ENCODE measurements at regions not wholly inside any gene's neighbourhood (a gene's known extent, or its start where the extent isn't known, plus 50 kb on each side); places are given as distances from the start of the nearest gene placed in this dataset.

DNA sequence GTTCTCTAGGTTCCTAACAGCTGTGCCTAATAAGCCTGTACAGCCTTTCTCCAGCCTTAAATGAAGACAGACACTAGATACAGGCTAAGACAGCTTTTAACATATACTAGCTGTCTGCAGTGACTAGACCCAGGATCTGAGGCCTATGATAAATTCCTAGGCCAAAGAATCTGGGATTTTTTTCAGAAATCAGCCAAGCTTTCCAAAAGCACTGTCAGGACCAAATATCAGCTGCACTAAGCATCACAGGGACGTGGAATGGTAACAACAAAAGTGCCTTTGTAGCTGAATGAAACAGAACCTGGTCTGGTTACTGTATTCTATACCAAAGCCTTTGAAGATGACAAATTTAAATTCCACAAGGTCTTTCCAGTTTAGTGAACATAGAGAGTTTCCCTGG is 77.9 kb upstream of the DOCK9 start:
- no peak for DNase-seq

DNA sequence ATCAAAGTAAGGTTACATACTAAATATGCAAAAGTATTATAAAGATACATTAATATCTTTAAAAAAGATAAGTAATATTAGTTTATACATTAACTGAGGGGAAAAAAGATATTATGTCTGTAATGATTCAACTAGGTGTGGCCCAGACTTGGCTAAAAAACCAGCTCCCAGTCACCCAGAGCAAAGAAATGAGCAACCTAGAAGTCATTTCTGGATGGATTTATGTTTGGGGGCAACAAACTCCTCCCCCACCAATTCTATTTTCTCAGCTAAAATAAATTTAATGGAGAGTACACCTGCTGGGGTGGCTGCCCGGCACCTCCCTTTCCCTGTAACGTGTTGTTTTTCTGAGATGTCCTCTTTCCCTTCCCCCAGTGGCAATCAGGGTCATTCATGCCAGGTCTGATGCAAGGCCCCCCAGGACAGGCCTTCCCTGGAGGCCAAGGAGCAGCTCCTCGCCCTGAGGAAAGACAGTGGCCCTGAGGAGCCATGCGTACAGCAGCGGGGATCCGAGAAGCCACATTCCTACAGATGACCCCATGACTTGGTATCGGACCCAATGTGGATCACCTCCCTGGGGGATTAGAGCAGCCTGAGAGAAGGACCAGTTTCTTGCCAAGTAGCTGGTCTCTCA is 78.6 kb upstream of the DOCK9 start:
- no peak for DNase-seq

GRCh38 chr13:99057310-99057975 is 79.6 kb upstream of the DOCK9 start:
- DNase-seq, result no peak

- no peak for DNase-seq
Observed at GRCh38 chr13:99058527-99059495, 80.9 kb upstream of the DOCK9 start.

GRCh38 chr13:99059498-99060075 is 81.7 kb upstream of the DOCK9 start:
- no peak for DNase-seq

- DNase-seq, result no peak
Observed at GRCh38 chr13:99061411-99061810, 83.5 kb upstream of the DOCK9 start.

DNA sequence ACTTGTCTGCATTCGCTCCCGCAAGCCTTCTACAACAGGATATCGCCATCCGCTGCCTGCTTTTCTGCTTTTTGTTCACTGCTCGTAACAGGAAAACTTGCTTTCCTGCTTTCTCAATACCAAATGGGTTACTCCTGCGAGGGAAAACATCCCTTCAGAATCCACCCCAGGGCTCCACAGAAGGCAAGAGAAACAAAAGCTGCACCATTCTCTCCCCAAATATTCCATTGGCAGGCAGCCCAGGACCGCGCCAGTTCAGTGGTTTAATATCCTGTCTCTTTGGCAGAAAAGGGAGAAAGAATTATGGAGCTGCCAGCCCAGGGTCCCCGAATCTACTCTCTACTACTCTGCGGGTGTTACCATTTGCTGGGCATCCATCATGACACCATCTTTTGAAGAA is 84.7 kb upstream of the DOCK9 start:
- no peak for DNase-seq

GRCh38 chr13:99063178-99063577 is 85.3 kb upstream of the DOCK9 start:
- DNase-seq, result no peak

DNA sequence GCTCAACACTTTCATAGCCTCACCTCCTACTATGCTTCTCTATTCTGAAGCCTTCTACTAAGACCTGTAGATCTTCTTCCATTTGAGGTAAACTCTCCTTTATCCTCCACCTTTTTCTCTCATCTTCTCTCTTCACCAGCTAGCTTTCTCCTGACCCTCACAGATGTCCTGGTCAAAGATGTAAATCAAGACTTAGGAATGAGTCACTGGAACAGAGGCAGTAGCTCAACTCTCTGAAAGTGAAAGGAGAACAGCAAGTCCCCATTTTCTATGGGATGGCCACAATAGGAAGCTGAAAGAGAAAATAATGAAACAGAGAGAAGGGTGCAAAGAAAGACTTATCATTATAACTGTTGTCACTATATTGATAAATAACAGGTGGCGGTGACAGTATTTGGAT is 86.1 kb upstream of the DOCK9 start:
- DNase-seq, result no peak

- DNase-seq, result no peak
Observed at GRCh38 chr13:99064624-99065234, 86.9 kb upstream of the DOCK9 start.

- no peak for DNase-seq
Observed at GRCh38 chr13:99065235-99066015, 87.6 kb upstream of the DOCK9 start.

DNA sequence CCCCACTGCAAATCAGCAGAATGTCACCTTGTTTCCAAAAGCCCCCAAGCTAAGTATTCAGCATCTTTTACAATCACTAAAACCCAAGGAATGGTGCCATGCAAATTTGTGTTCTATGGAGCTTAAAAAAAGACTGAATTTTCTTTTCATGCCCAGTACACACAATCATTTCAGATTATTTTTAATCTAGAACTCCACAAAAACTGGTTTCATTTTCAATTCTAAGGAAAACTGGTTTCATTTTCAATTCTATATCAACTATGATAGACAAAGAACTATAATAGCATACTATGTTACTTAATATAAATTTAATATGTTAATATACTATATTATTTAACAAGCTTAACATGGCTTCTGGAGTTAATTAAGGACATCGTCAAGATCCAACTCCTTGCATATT is 88.4 kb upstream of the DOCK9 start:
- DNase-seq, result no peak

DNA sequence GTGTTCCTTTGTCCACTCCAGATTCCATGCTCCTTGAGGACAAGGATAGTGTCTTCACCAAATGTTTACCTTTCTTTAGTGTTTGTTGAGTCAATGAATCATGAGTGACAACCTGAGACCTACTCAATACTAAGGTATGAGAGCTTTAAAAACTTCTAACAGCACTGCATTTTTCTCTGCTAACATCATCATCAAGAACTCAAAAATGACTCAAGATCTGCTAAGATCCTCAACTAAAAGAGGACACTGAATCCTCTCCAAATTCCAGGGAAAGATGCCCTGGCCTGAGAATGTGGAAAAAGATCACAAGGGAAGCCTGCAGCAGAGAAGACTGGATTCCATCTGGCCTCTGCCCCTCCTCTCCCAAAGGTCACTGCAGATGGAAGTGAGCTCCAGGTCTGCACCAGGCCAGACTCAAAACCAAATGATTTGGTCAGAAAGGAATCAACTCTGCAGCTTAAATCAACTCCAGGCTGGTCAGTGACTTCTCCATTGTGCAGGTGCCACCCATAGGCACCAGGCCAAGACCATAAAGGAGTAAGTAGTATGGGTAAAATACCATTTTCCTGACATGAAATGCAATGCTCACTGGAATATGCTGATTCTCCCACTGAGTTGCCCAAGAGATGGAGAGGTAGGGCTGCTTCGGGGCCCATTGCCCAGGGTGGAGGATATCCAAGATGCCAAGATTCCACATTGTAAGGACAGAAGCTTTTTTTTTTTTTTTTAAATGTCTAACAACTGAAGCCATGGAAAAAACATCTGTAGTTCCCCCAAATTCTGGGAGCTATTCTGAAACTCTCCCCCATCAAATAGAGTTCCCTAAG is 89.5 kb upstream of the DOCK9 start:
- no peak for DNase-seq

GRCh38 chr13:99071211-99071610 is 93.3 kb upstream of the DOCK9 start:
- DNase-seq, result no peak

DNA sequence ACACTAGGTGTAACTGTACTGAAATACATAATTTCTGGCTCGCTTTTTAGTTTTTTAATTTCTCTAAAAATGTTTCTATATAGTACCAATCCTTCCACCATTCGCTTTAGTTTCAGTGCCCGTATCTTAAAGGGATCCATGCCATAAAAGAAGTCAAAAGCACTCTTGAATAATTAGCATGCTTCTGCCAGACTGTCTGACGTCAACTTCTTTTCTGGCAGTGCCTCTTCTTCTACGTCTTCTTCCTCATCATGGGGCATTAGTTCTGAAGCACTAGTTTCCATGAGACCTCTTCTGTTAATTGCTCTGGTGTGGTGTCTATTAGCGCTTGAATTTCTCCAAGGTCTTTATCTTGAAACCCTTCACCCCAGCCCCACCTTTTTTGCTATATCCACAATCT is 93.8 kb upstream of the DOCK9 start:
- DNase-seq, result no peak

DNA sequence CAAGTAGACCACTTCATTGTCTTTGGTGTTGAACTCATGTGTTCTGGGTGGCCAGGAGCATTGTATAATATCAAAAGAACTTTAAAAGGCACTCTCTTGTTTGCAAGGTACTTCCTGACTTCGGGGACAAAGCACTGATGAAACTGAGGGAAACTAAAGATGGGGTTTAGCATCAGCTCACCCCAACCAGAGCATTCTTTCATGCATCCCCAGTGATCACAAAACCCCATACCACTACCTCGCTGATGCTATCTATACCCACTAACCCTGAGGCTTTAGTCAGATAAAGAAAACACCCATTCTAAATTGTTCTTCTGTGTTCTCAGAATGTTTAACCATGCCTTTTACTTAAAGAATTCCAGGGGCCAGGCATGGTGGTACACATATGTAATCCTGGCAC is 94.5 kb upstream of the DOCK9 start:
- DNase-seq, result no peak

GRCh38 chr13:99072941-99073340 is 95.1 kb upstream of the DOCK9 start:
- DNase-seq, result no peak

DNA sequence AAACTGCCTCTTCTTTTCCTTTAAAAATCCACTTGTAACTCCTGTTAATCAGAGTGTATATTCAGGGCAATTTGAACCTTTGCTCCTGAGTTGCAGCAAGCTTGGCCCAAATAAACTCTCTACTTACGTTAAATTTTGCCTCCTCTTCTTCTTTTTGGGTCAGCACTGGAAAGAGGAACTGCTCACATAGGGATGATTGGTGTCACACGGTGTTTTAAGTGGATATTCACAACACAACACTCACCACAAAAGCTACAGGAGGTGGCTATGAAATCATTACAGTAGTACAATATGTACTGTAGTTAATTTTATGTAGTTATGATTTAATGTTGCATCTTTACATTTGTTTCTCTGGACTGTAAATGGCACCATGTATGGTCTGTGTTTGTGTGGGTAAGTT is 96.8 kb upstream of the DOCK9 start:
- no peak for DNase-seq

DNA sequence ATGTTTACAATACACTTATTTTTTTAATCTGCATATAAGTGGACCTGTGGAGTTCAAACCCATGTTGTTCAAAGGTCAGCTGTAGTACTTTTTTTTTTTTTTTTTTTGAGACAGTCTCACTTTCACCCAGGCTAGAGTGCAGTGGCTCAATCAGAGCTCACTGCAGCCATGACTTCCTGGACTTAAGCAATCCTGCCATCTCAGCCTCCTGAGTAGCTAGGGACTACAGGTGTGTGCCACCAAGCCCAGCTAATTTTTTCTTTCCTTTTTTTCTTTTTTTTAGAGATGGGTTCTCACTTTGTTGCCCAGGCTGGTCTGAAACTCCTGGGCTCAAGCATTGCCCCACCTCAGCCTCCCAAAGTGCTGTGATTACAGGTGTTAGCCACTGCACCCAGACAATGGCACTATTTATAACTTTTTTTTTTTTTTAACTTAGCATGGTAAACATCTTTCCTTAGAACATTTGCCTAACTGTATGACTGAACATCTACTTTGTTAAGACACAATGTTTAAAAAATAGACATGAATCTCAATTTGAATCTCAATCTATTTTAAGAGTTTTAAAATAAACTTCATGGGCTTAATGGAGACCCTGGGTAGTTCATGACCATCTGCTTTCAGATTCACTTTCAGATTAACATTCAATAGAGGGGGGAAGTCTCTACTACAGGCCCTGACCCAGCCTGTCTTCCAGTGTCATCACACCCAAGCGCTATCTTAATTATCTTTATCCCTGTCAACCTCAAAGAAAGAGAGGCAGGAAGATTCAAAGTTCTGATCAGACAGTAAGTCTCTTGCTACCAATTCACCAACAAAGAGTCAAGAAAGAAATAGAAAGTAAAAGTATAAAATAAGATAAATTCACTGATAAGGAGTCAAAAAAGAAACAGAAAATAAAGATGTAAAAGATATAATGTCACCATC is 97.7 kb upstream of the DOCK9 start:
- DNase-seq, result no peak

Data from NCI-H2227 treated with DMSO at 0.1 percent for 48 hours (cell line).